Esophagus squamous epithelium (tissue), 5 donors: ENCODE measurements at regions not wholly inside any gene's neighbourhood (a gene's known extent, or its start where the extent isn't known, plus 50 kb on each side); places are given as distances from the start of the nearest gene placed in this dataset.

ENCODE experiments used
- DNase-seq: peaks from one replicate; lab custom pipeline; 2025; lab: John Stamatoyannopoulos, UW
- H3K27ac ChIP-seq, 4 donors: fragments of 200-600 bp; sonication (generic); one replicate each; pipeline ENCODE4 v1.5.1; 2016 to 2019; ENCODE audit warnings: mild to moderate bottlenecking in 1 of 4
- H3K27me3 ChIP-seq, 4 donors: fragments of 200-600 bp; sonication (generic); 1 replicate in 3 of 4; 2 replicates in 1 of 4; pipeline versions ENCODE4 v1.5.1 to v1.6.0; 2017 to 2021; ENCODE audit warnings: antibody characterized with exemption in 1 of 4
- H3K36me3 ChIP-seq, 3 donors: fragments of 200-600 bp; sonication (generic); one replicate each; pipeline ENCODE4 v1.5.1; 2016 to 2019
- H3K4me1 ChIP-seq, 3 donors: fragments of 200-600 bp; sonication (generic); one replicate each; pipeline ENCODE4 v1.5.1; 2017 to 2019
- H3K4me3 ChIP-seq, 4 donors: fragments of 200-600 bp; sonication (generic); 1 replicate in 3 of 4; 2 replicates in 1 of 4; pipeline ENCODE4 v1.5.1; 2016 to 2019; ENCODE audit warnings: mild to moderate bottlenecking in 2 of 4, moderate library complexity in 1 of 4
- H3K9me3 ChIP-seq, 3 donors: fragments of 200-600 bp; sonication (generic); one replicate each; pipeline ENCODE4 v1.5.1; 2016 to 2019
- CTCF ChIP-seq, 6 experiments: fragments of 450-650 bp in 4 of 6; fragments of 200-600 bp in 2 of 6; sonication (generic) in 2 of 6; IDR thresholded peaks; one replicate each; pipeline ENCODE4 v1.5.1; 2016 to 2019; ENCODE audit warnings: antibody characterized with exemption in 6 of 6, mild to moderate bottlenecking in 4 of 6, moderate library complexity in 4 of 6
- POLR2A ChIP-seq, 4 donors: fragments of 450-650 bp; IDR thresholded peaks; one replicate each; pipeline ENCODE4 v1.6.1; 2017; ENCODE audit warnings: antibody characterized with exemption in 4 of 4, mild to moderate bottlenecking in 4 of 4, moderate library complexity in 3 of 4
- WGBS, 2 donors: methylation state at CpG; one replicate each; pipeline ENCODE4 v1.1.5; 2018; 5-methylcytosine and 5-hydroxymethylcytosine counted together
- intact Hi-C: fragments of 100-400 bp; cut with DNase I; formaldehyde crosslinking; loops from one replicate; pipeline ENCODE4 v1.15.0; 2022
- donor health status: DM: yes; HTN: yes; CAD: no.

- Histone ChIP-seq H3K27me3 (peaks cover 0 to 44% (median 0%) of the 10 kb centered on the region in 4 donors), H3K27ac (no peak overlapping the region), H3K36me3 (no peaks in the 10 kb centered on the region), H3K9me3 (no peaks in the 10 kb centered on the region), H3K4me3 (no peak overlapping the region), H3K4me1 (peaks cover 0 to 13% (median 0%) of the 10 kb centered on the region in 3 donors)
- 64 to 70% methylated on average over 1 of the region's 1 CpG for WGBS, 2 donors
- intact Hi-C loops: no loop called here
- no peak for DNase-seq
- no peak for TF ChIP-seq POLR2A (IDR thresholded peaks at IDR 0.05)
- TF ChIP-seq CTCF (IDR thresholded peaks at IDR 0.05): no peak
Observed at GRCh38 chr12:111141205-111141604, 220.8 kb upstream of the MYL2 start.

GRCh38 chr12:111138016-111138415 is 217.6 kb upstream of the MYL2 start:
- WGBS, 2 donors: 32 to 41% methylated on average over 4 to 5 of the region's 8 CpGs

GRCh38 chr12:111135293-111135832 is 215.0 kb upstream of the MYL2 start:
- no peak for DNase-seq
- intact Hi-C loops: no loop called here
- H3K4me1 ChIP-seq: no peaks in the 10 kb centered on the region
- H3K9me3 ChIP-seq: no peaks in the 10 kb centered on the region
- H3K36me3 ChIP-seq: no peaks in the 10 kb centered on the region
- H3K27me3 ChIP-seq: peaks cover 0 to 21% (median 0%) of the 10 kb centered on the region in 4 donors
- TF ChIP-seq POLR2A (IDR thresholded peaks at IDR 0.05) (no peak), CTCF (IDR thresholded peaks at IDR 0.05) (no peak)
- H3K4me3 ChIP-seq: no peak overlapping the region
- H3K27ac ChIP-seq: no peak overlapping the region
- WGBS, 2 donors: 87 to 94% methylated on average over 5 of the region's 5 CpGs

More at GRCh38 chr12:111138016-111138415, 217.6 kb upstream of the MYL2 start:
- H3K27me3 ChIP-seq: peaks cover 0 to 28% (median 0%) of the 10 kb centered on the region in 4 donors
- no peak for DNase-seq
- no peak for TF ChIP-seq CTCF (IDR thresholded peaks at IDR 0.05)
- TF ChIP-seq POLR2A (IDR thresholded peaks at IDR 0.05): no peak
- H3K4me1 ChIP-seq: peaks cover 0 to 4% (median 0%) of the 10 kb centered on the region in 3 donors
- no peak overlapping the region for H3K4me3 ChIP-seq
- intact Hi-C loops: no loop called here
- no peaks in the 10 kb centered on the region for H3K36me3 ChIP-seq
- H3K9me3 ChIP-seq: no peaks in the 10 kb centered on the region
- H3K27ac ChIP-seq: no peak overlapping the region

GRCh38 chr12:111130336-111130735 is 210.0 kb upstream of the MYL2 start:
- Histone ChIP-seq H3K36me3 (no peaks in the 10 kb centered on the region), H3K27me3 (no peaks in the 10 kb centered on the region), H3K27ac (no peak overlapping the region), H3K4me1 (no peaks in the 10 kb centered on the region), H3K9me3 (no peaks in the 10 kb centered on the region), H3K4me3 (no peak overlapping the region)
- DNase-seq: no peak
- intact Hi-C loops: no loop called here
- TF ChIP-seq POLR2A (IDR thresholded peaks at IDR 0.05): no peak
- TF ChIP-seq CTCF (IDR thresholded peaks at IDR 0.05): no peak

- Histone ChIP-seq H3K4me1 (no peaks in the 10 kb centered on the region), H3K36me3 (no peaks in the 10 kb centered on the region), H3K27ac (no peak overlapping the region), H3K9me3 (no peaks in the 10 kb centered on the region), H3K4me3 (no peak overlapping the region), H3K27me3 (no peaks in the 10 kb centered on the region)
- DNase-seq: no peak
- intact Hi-C loops: no loop called here
- TF ChIP-seq POLR2A (IDR thresholded peaks at IDR 0.05) (no peak), CTCF (IDR thresholded peaks at IDR 0.05) (no peak)
- WGBS, 2 donors: 61 to 70% methylated on average over 3 of the region's 3 CpGs
Observed at GRCh38 chr12:111129149-111129767, 208.9 kb upstream of the MYL2 start.
